Endodermal cell (in vitro differentiated cells): ENCODE measurements at regions not wholly inside any gene's neighbourhood (a gene's known extent, or its start where the extent isn't known, plus 50 kb on each side); places are given as distances from the start of the nearest gene placed in this dataset.

ENCODE experiments used
- DNase-seq: peaks from one replicate; pipeline ENCODE4 v3.0.0-alpha.2; 2017
- H3K27ac ChIP-seq: 2 replicates; pipeline ENCODE4 v1.5.1; 2013; ENCODE audit warnings: mild to moderate bottlenecking, low read depth, low read length, moderate library complexity
- H3K27me3 ChIP-seq: 2 replicates; pipeline ENCODE4 v1.6.1; 2013; ENCODE audit warnings: mild to moderate bottlenecking, low read length, moderate library complexity; ENCODE audit not compliant: insufficient read depth, control insufficient read depth, poor library complexity, severe bottlenecking
- H3K36me3 ChIP-seq: 2 replicates; pipeline ENCODE4 v1.7.0; 2013; ENCODE audit warnings: mild to moderate bottlenecking, low read length, moderate library complexity; ENCODE audit not compliant: control insufficient read depth, insufficient read depth
- H3K4me1 ChIP-seq: one replicate; pipeline ENCODE4 v1.7.0; 2013; ENCODE audit warnings: low read length; ENCODE audit not compliant: control insufficient read depth, insufficient read depth
- H3K4me3 ChIP-seq: 2 replicates; pipeline ENCODE4 v1.5.1; 2013; ENCODE audit warnings: mild to moderate bottlenecking, low read length, moderate library complexity
- H3K9ac ChIP-seq: 2 replicates; pipeline ENCODE4 v1.6.1; 2013; ENCODE audit warnings: mild to moderate bottlenecking, low read length, moderate library complexity; ENCODE audit not compliant: poor library complexity, severe bottlenecking; ENCODE audit errors: extremely low read depth
- H3K9me3 ChIP-seq: 2 replicates; pipeline ENCODE4 v1.6.1; 2013; ENCODE audit warnings: mild to moderate bottlenecking, low read length, moderate library complexity; ENCODE audit not compliant: control insufficient read depth
- H3K27ac Mint-ChIP-seq: 2 replicates; pipeline ENCODE4 v1.8.0; 2020; ENCODE audit warnings: mixed read lengths
- H3K27me3 Mint-ChIP-seq: 2 replicates; pipeline ENCODE4 v1.8.0; 2021; ENCODE audit warnings: mild to moderate bottlenecking, mixed read lengths; ENCODE audit not compliant: insufficient read depth
- H3K36me3 Mint-ChIP-seq: 2 replicates; pipeline ENCODE4 v1.8.0; 2020; ENCODE audit warnings: low read depth, mixed read lengths
- H3K4me1 Mint-ChIP-seq: 2 replicates; pipeline ENCODE4 v1.8.0; 2020; ENCODE audit warnings: mixed read lengths
- H3K4me3 Mint-ChIP-seq: 2 replicates; pipeline ENCODE4 v1.8.0; 2020; ENCODE audit warnings: mild to moderate bottlenecking, moderate library complexity, mixed read lengths
- H3K9me3 Mint-ChIP-seq: 2 replicates; pipeline ENCODE4 v1.8.0; 2020; ENCODE audit warnings: mild to moderate bottlenecking, mixed read lengths
- WGBS, 2 experiments: methylation state at CpG; one replicate each; pipeline versions ENCODE4 v1.1.5 to v1.1.7; 2013; ENCODE audit warnings: missing lambda C conversion rate in 2 of 2, mixed read lengths in 1 of 2; ENCODE audit not compliant: insufficient coverage in 1 of 2, insufficient read length in 1 of 2; 5-methylcytosine and 5-hydroxymethylcytosine counted together
- TF ChIP-seq, protein P1 (sequence below): fragments of 200-600 bp; sonication (generic); conservative IDR thresholded peaks from 2 replicates; pipeline ENCODE4 v1.5.0; 2021; ENCODE audit warnings: antibody characterized with exemption, mild to moderate bottlenecking

GRCh38 chr12:45558353-45558752 is 171.2 kb upstream of the ARID2 start:
- Mint-ChIP-seq H3K36me3 (no peaks in the 10 kb centered on the region), H3K27ac (no peak overlapping the region), H3K27me3 (peaks cover 63% of the 10 kb centered on the region), H3K4me1 (no peaks in the 10 kb centered on the region), H3K4me3 (no peak overlapping the region), H3K9me3 (no peaks in the 10 kb centered on the region)
- H3K4me3 ChIP-seq = no peak overlapping the region
- DNase-seq = no peak
- 95% methylated on average over 2 to 4 of the region's 4 CpGs for WGBS, 2 experiments
- TF ChIP-seq, protein P1, sequence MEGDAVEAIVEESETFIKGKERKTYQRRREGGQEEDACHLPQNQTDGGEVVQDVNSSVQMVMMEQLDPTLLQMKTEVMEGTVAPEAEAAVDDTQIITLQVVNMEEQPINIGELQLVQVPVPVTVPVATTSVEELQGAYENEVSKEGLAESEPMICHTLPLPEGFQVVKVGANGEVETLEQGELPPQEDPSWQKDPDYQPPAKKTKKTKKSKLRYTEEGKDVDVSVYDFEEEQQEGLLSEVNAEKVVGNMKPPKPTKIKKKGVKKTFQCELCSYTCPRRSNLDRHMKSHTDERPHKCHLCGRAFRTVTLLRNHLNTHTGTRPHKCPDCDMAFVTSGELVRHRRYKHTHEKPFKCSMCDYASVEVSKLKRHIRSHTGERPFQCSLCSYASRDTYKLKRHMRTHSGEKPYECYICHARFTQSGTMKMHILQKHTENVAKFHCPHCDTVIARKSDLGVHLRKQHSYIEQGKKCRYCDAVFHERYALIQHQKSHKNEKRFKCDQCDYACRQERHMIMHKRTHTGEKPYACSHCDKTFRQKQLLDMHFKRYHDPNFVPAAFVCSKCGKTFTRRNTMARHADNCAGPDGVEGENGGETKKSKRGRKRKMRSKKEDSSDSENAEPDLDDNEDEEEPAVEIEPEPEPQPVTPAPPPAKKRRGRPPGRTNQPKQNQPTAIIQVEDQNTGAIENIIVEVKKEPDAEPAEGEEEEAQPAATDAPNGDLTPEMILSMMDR = no peak
- H3K36me3 ChIP-seq = no peaks in the 10 kb centered on the region
- no peak overlapping the region for H3K27ac ChIP-seq
- peaks cover 10% of the 10 kb centered on the region for H3K9me3 ChIP-seq
- no peak overlapping the region for H3K9ac ChIP-seq
- H3K27me3 ChIP-seq = peaks cover 74% of the 10 kb centered on the region
- H3K4me1 ChIP-seq = no peaks in the 10 kb centered on the region

- H3K9me3 ChIP-seq = peaks cover 10% of the 10 kb centered on the region
- no peaks in the 10 kb centered on the region for H3K36me3 ChIP-seq
- H3K4me1 ChIP-seq = no peaks in the 10 kb centered on the region
- no peak overlapping the region for H3K27ac ChIP-seq
- Mint-ChIP-seq H3K36me3 (no peaks in the 10 kb centered on the region), H3K9me3 (no peaks in the 10 kb centered on the region), H3K27ac (no peak overlapping the region), H3K4me3 (no peak overlapping the region), H3K4me1 (no peaks in the 10 kb centered on the region), H3K27me3 (peaks cover 66% of the 10 kb centered on the region)
- H3K4me3 ChIP-seq = no peak overlapping the region
- WGBS, 2 experiments = 89 to 97% methylated on average over 3 of the region's 3 CpGs
- H3K27me3 ChIP-seq = peaks cover 79% of the 10 kb centered on the region
- no peak for DNase-seq
- H3K9ac ChIP-seq = no peak overlapping the region
- TF ChIP-seq, protein P1 = no peak
Observed at GRCh38 chr12:45559537-45559936, 170.0 kb upstream of the ARID2 start.

DNA sequence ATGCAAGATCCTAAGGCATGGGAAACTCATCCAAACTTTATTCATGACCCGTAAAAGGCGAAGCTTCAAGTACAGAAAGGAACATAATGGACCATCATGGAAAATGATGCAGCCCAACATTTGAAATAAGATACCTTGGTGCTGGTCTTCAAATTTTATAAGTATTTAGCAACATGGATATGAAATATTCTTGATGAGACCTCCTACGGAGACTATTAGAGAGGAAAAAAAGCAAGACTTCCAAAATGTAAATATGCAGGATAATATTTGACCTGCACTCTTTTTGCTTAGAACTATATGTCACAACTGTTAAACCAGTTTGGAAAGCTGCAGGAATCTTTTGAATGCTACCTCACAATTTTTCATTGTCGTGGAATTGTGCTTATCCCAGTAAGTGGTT is 168.8 kb upstream of the ARID2 start:
- Histone ChIP-seq H3K4me1 (no peaks in the 10 kb centered on the region), H3K27me3 (peaks cover 68% of the 10 kb centered on the region), H3K9ac (no peak overlapping the region), H3K27ac (no peak overlapping the region), H3K4me3 (no peak overlapping the region), H3K36me3 (no peaks in the 10 kb centered on the region), H3K9me3 (peaks cover 10% of the 10 kb centered on the region)
- no peaks in the 10 kb centered on the region for H3K4me1 Mint-ChIP-seq
- H3K27ac Mint-ChIP-seq = no peak overlapping the region
- DNase-seq = no peak
- no peaks in the 10 kb centered on the region for H3K9me3 Mint-ChIP-seq
- H3K4me3 Mint-ChIP-seq = no peak overlapping the region
- no peaks in the 10 kb centered on the region for H3K36me3 Mint-ChIP-seq
- TF ChIP-seq, protein P1 = no peak
- peaks cover 63% of the 10 kb centered on the region for H3K27me3 Mint-ChIP-seq
- 93 to 95% methylated on average over 2 to 4 of the region's 4 CpGs for WGBS, 2 experiments
